ENCODE measurements at regions not wholly inside any gene's neighbourhood (a gene's known extent, or its start where the extent isn't known, plus 50 kb on each side); places are given as distances from the start of the nearest gene placed in this dataset.

- TF ChIP-seq, protein P1, sequence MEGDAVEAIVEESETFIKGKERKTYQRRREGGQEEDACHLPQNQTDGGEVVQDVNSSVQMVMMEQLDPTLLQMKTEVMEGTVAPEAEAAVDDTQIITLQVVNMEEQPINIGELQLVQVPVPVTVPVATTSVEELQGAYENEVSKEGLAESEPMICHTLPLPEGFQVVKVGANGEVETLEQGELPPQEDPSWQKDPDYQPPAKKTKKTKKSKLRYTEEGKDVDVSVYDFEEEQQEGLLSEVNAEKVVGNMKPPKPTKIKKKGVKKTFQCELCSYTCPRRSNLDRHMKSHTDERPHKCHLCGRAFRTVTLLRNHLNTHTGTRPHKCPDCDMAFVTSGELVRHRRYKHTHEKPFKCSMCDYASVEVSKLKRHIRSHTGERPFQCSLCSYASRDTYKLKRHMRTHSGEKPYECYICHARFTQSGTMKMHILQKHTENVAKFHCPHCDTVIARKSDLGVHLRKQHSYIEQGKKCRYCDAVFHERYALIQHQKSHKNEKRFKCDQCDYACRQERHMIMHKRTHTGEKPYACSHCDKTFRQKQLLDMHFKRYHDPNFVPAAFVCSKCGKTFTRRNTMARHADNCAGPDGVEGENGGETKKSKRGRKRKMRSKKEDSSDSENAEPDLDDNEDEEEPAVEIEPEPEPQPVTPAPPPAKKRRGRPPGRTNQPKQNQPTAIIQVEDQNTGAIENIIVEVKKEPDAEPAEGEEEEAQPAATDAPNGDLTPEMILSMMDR (IDR thresholded peaks at IDR 0.05; ENCODE audit: low read length): no peak
- TF ChIP-seq EZH2 (IDR thresholded peaks at IDR 0.05; ENCODE audit: borderline replicate concordance, low read length): no peak
Observed at GRCh38 chr9:90544488-90544887, 98.1 kb downstream of the DIRAS2 start.

All from OCI-LY1 (cell line).